ENCODE measurements at regions not wholly inside any gene's neighbourhood (a gene's known extent, or its start where the extent isn't known, plus 50 kb on each side); places are given as distances from the start of the nearest gene placed in this dataset.

- no peak for DNase-seq
These were observed 368.0 kb upstream of the CDH5 start for GRCh38 chr16:65998443-65998842.

DNA sequence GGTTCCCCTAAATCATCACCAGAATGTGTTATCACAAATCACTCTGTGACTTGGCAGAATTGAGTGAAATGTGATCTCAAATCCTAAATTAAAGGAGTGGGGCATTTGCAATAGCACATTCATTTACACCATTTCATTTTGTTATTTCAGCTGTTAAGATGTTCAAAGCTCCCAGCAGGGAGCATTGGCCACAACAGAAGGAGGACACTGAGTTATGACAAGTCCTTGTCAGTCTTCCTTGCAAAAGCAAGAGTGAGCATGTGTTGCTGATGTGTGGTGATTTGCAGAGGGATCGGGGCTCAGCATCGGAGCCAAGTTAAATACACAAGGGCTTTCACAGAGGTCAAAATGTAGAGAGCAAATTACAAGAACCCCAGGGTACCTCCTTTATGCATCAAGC, 372.2 kb upstream of the CDH5 start:
- DNase-seq = no peak

- no peak for DNase-seq
These were observed 375.3 kb upstream of the CDH5 start for GRCh38 chr16:65991149-65991701.

- DNase-seq = no peak
These were observed 376.5 kb upstream of the CDH5 start for GRCh38 chr16:65989861-65990604.

GRCh38 chr16:65988024-65988595, 378.4 kb upstream of the CDH5 start:
- DNase-seq = no peak

DNA sequence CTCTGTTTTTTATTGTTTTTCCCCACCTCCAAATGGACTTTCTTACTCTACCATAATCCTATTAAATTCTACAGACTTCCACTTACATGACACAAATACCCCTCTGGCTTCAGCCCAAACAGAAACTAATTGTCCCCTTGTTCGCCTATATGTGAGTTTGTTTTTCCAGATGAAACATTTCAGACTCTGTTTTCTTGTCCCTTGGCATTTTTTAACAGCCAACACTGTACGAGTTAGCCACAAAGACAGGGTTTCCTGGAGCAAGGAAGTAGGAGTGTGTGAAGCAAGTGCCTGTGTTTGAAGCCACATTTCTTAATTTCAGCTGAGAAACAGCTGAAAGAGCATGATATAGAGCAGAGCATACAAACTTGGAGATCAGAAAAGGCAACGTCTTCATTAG, 382.2 kb upstream of the CDH5 start:
- DNase-seq = no peak

- no peak for DNase-seq
These were observed 385.4 kb upstream of the CDH5 start for GRCh38 chr16:65981057-65981456.

DNA sequence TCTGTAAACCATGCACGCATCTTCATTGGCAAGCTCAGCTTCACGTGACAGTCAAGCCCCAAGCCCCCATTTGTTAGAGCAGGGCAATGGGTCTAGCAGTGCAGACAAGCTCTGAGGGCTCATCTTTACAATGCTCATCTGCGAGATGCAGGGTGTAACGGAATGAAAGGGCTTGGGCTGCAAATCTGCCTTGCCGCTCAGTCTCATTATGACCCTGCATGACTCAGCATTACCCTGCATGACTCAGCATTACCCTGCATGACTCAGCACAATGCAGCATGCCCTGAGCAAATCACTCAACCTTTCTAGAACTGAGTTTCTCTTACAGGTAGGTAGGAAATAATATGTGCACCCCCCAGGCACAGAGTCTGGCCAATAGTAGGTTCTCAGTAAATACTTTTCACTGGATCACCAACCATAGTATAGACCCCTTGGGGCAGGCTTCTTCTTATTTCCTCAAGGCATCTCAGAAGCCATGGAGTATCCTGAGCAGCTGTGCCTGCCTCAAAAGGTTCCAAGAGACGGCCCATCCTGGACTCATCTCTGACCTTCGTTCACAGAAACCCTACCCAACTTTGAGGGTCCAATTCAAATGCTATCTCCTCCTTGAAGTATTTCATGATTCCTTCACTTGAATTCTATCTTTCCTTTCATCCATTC, 391.3 kb upstream of the CDH5 start:
- no peak for DNase-seq

DNA sequence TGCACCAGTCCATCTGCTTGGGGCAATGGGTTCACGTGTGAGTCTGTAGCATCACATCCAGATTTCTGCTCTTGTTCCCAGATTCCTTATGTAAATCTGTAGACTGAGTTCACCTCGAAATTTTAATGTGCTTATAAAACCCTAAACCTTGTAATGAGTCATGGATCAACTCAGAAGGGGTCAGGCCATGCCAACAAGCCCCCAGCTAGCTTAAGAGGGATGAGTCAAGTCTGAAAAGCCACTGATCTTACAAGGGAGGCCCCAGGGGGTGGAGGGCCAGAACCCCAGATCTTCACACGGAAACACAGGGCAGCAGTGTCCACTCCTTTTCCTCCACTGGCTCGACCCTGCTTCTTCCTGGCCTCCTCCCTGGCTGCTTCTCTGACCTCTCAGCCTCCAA, 399.1 kb upstream of the CDH5 start:
- no peak for DNase-seq

- no peak for DNase-seq
These were observed 400.9 kb upstream of the CDH5 start for GRCh38 chr16:65965628-65966027.

DNA sequence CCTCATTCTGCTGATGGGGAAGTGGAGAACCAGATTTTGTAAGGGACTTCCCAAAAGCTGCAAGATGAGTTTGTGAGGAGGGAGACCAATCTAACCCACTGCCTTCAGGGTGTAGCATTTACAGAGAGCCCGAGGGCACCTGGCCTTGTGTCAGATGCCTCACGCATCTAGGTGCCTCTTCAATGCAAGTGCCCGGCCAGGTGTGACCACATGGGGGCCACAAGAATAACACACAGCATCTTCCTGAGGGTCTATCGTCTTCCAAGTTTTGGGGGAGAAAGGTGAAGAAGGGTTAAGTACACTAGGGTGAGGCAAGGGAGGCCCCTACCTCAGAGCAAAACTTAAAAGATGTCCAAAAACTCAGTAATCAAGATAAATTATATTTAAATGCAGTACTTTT, 401.7 kb upstream of the CDH5 start:
- no peak for DNase-seq

GRCh38 chr16:65961476-65962143, 404.9 kb upstream of the CDH5 start:
- DNase-seq = no peak

- no peak for DNase-seq
These were observed 406.5 kb upstream of the CDH5 start for GRCh38 chr16:65959983-65960382.

- DNase-seq = no peak
These were observed 408.4 kb upstream of the CDH5 start for GRCh38 chr16:65958086-65958485.

DNA sequence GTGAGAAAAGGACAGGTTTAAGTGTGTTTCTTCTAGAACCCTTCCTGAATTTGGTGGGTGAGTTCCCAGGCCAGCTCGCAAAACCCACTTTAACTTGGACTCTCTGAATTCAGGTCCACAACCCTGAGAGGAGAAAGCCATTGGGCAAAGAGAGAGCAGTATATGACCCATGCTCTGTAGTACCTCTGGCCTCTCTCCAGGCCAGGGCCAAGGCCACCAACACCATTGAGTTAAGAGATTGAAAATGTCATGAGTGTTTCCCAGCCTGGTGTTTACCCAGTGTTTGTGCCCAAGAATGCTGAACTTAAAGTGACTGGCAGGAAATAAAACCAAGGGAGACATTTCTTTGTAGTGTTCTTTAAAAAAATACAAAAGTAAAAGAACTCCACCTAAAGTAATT, 410.4 kb upstream of the CDH5 start:
- no peak for DNase-seq

DNA sequence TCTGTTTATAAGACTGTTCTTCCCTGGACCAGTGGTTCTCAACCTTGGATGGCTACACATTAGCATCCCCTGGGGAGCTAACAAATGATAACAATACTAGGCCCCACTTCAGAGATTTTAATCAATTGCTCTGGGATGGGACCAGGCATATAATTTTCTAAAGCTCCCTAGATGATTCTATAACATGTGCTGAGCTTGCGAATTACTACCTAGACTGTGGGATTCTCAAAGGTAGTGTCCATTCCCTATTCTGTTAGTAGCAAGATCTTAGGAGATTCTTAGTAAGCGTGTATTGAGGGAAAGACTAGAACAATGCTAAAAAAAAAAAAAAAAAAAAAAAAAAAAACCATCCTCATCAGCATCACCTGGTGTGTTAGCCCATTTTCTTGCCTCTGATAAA, 412.0 kb upstream of the CDH5 start:
- no peak for DNase-seq

- DNase-seq = no peak
These were observed 416.3 kb upstream of the CDH5 start for GRCh38 chr16:65950211-65950610.

GRCh38 chr16:65948361-65948760, 418.1 kb upstream of the CDH5 start:
- DNase-seq = no peak

- no peak for DNase-seq
These were observed 418.5 kb upstream of the CDH5 start for GRCh38 chr16:65947951-65948350.

- DNase-seq = no peak
These were observed 421.0 kb upstream of the CDH5 start for GRCh38 chr16:65945493-65945892.

DNA sequence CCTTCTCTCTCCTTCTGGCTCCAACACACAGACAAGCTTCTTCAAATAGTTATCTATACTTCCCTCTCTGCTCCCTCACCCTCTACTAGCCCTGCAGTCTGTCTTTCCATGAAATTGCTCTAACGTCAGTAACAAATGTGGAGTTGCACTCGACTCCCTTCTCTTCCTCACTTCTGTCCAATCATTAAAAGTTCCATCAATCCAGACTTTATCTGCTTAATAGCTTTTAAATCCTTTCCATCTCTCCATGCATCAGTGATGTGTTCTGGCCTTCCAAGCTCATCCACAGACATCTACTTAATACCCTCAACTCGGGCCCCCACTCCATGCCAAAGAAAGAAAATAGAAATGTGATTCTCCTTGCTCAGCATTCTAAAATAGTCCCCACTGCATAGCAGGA, 422.1 kb upstream of the CDH5 start:
- no peak for DNase-seq

GRCh38 chr16:65940711-65941110, 425.8 kb upstream of the CDH5 start:
- DNase-seq = no peak

DNA sequence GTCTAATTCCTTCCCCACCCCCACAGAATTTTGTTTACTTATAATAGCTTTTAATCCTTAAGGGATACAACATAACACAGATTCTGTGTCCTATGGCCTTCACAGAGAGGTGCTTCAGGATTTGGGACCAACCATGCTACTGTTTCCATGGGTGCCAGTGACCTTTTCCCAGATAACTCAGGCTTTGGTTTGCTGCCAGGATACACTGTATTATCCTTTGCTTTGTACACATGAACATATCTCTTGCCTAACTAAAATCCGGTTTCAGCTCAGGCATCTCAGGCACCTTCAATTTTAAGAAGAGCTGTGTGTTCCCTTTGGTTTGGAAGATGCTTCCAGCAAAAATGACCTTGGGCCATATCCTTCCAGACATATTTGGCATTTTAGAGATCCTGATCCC, 428.4 kb upstream of the CDH5 start:
- no peak for DNase-seq

GRCh38 chr16:65937455-65937854, 429.0 kb upstream of the CDH5 start:
- no peak for DNase-seq

Measured in GF-D8 (cell line).